GM23338 (cell line): ENCODE measurements at regions not wholly inside any gene's neighbourhood (a gene's known extent, or its start where the extent isn't known, plus 50 kb on each side); places are given as distances from the start of the nearest gene placed in this dataset.

Experiments used
- CTCF ChIP-seq, 2 experiments: fragments of 200-600 bp in 1 of 2; sonication (generic) in 1 of 2; conservative IDR thresholded peaks; 2 replicates each; pipeline versions ENCODE4 v1.5.1 to v1.6.1; 2016 to 2017; ENCODE audit warnings: antibody characterized with exemption in 2 of 2, low read depth in 2 of 2, mild to moderate bottlenecking in 2 of 2, moderate library complexity in 1 of 2
- EZH2 ChIP-seq: fragments of 200-600 bp; sonication (generic); IDR thresholded peaks from one replicate; pipeline ENCODE4 v1.8.0; 2017; ENCODE audit warnings: antibody characterized with exemption, mild to moderate bottlenecking, low read depth; ENCODE audit not compliant: unreplicated experiment
- POLR2AphosphoS5 ChIP-seq: IDR thresholded peaks from 2 replicates; pipeline ENCODE4 v1.6.1; 2016; ENCODE audit warnings: antibody characterized with exemption, low read depth

DNA sequence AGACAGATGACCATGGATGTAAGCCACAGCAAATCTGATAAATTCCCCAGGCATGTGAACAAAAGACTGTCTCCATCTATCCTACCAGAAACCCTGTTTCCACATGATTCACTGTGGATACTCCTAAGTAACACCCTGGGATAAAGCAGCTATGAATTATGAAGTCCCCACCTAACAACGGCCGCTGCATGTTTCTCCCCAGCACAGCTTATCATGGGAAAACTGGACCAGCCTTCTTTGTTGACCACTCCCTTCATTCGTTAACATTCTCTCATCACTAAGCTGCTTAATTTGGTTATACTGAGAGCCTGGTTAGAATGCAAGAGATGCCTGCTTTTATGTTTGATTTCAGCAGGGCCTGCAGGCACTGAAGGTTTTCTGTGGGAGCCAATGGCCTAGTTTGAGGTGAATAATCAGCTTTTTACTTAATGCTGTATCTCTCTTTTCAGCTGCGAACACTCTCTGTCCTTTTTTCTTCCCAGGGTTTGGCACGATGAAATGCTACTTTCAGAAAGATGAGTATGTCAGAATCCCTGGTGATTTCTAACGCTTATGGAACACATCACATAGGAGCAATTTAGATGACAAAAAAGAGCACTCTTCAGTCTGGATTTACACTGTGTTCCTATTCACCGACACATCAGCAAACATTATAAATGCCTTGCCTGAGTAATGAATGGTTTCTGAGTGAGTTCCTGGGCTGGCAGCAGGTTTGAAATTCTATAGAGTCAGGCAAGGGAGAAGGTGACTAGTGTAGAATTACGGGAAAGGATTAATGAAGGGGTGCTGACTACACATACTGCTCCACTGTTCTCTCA, 318.4 kb upstream of the ZNF608 start:
- TF ChIP-seq CTCF (conservative IDR thresholded peaks at IDR 0.05; ENCODE audit: low read depth in 2 of 2): no peak
- TF ChIP-seq POLR2AphosphoS5: no peak
- TF ChIP-seq EZH2: no peak
